DMS53 treated with DMSO at 0.1 percent for 48 hours (cell line): ENCODE measurements at regions not wholly inside any gene's neighbourhood (a gene's known extent, or its start where the extent isn't known, plus 50 kb on each side); places are given as distances from the start of the nearest gene placed in this dataset.
"Not testable (repeated sequence)": the region's sequence is repeated elsewhere in the genome, so short reads cannot be mapped to it uniquely, and the experiment has no call there.

Source experiments
- DNase-seq: peaks from one replicate; lab custom pipeline; 2025; ENCODE audit not compliant: unreplicated experiment; lab: John Stamatoyannopoulos, UW

DNA sequence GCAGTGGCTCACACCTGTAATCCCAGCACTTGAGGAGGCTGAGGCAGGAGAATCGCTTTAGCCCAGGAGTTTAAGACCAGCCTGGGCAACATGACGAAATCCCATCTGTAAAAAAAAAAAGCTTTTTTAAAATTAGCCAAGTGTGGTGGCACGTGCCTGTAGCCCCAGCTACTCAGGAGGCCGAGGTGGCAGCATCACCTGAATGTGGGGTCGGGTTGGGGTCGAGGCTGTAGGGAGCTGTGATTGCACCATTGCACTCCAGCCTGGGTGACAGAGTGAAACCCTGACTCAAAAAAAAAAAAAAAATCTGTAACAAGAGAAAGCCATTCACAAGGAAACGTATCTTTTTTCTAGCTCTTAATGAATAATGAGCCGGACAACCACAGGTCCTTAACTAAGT, 74.7 kb upstream of the DLG1 start:
- DNase-seq = no peak

DNA sequence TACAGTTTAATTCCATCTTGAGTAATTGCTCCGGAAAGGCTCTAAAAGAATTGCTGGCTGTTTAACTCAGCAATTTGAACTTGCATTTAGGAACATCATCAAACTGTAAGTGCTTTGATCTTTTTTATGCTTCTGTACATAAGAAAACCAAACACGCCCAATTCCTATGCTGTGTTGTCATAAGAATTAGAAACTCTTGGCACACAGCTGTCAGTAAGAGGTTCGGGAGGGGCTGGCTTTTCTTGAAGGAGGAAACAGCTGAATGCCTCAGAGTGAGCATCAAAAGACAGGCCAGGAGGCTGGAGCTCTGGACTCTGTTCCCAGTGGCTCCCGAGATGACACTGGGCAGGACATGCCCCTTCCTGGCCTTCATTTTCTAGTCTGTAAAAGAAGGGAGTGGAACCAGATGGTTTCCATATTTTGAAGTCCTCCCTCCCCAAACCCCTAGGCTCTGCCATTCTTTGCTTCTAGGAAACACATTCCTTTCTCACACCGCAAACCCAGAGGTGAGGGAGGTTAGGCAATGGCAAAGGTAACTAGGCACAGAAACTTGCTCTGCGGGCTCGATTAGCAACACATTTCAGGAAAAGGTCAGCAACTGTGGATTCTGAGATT, 73.7 kb upstream of the DLG1 start:
- DNase-seq = no peak

DNA sequence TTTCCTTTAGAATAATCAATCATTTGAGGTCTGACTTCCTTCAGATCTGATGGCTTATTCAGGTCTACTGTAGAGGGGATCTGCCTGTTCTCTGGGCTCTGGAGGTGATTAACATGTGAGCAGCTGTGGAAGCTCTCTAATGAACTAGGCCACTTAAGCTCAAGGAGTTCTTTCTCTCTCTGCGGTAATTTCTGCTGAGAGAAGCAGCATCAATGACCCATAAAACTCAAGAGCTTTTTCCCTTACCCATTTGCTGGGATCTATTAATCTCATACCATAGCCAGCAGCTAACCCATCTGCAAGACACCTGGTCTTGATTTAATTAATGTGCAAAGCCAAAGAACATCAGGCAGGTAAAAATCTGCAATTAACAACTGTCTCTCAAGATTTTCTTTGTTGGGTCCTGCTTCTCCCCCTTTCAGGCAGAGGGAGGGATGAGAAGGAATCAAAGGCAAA, 73.2 kb upstream of the DLG1 start:
- DNase-seq = peak; percentile 2

GRCh38 chr3:197369545-197369944, 71.1 kb upstream of the DLG1 start:
- DNase-seq = no peak

GRCh38 chr3:197368821-197369220, 70.4 kb upstream of the DLG1 start:
- no peak for DNase-seq

DNA sequence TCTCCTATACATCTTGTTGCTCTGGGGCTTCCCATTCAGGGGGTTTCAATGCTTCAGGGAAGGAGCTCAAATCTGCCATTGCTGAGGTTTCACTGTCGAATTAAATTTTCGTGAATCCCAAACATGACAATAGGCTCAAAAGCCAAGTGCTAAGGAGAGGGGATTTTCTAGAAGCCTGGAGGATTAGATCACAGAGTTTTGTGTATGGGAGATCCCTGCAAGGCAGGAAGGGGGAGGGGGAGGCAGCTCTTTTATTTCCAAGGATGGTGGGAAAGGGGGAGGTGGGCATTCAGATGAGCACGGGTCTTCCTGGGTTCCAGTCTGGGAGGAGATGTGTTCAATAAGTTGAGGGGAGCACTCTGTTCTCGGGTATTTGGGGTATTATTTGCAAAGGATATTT, 69.9 kb upstream of the DLG1 start:
- DNase-seq = no peak

GRCh38 chr3:197367081-197367780, 68.8 kb upstream of the DLG1 start:
- peak; percentile 51 for DNase-seq

DNA sequence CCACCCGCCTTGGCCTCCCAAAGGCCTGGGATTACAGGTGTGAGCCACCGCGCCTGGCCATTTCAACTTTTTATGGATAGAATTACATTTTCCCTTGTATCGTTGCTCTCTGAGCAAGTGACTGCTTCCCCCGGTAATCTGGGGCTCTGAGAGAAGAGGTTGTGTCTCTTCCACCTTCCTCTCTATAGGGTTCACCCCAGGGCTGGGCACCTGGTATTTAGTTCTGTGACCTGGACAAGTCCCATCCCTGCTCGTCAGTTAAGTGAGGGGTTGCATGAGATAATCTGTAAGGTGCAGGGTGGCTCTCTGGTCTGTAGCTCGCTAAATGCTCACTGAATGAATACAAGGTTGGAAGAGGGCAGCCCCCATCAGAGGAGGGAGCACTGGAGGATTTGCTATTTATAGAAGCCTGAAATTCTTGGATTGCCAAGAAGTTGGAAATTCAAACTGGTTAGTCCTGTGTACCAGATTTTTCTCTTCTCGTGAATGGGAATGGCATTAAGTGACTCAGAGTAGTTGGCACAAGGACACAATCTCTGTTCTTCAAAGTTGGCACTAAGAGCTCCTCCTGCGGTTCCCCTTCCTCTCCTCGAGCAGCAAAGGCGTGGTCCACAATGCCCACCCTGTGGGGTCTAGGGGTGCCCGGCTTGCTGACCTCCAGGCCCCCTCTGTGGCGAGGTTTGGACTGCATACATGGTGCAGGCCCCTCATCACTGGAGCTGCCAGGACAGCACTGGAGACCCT, 68.1 kb upstream of the DLG1 start:
- no peak for DNase-seq

- DNase-seq = no peak
These were observed 67.2 kb upstream of the DLG1 start for GRCh38 chr3:197365586-197365985.

GRCh38 chr3:197364410-197365071, 66.1 kb upstream of the DLG1 start:
- peak; percentile 5 for DNase-seq

DNA sequence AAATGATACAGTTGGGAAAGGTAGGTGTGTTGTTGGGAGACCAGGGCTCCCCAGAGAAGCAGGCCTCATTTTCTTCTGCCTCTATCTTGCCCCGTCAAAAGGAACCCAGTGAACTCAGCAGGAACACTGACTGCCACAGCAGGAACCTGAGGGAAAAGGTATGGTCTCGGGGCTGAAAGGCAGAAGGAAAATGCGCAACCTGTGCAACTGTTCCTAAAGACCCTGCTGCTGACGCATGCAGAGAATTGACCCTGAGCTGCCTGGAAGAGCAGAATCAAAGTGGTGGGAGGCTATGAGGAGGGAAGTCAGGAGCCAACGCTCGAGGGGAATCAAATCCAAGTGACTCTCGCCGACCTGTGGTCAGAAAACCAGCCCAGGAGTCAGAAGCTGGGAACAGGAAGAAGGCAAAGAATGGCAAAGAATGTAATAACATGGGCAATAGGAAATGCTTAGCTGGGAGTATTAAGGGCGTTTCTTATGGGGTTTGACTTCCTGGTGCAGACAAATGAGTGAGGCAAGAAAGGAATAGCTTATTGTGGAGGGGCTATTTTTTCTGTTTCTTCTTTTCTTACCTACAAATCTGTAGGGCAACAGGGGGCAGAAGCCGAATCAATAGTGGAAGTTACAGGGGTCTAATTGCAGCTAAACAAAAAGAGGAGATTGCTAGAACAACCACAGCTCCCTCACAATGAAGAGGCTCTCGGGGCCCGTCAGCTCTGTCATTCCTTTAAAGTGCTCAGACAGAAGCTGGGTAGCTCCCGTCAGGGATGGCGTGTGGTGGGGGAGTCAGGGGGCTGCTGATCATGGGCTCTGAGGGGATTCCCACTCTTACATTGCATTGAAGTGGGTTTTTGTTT, 65.4 kb upstream of the DLG1 start:
- no peak for DNase-seq

- no peak for DNase-seq
These were observed 63.7 kb upstream of the DLG1 start for GRCh38 chr3:197362081-197362480.

- not testable (repeated sequence) for DNase-seq
These were observed 61.7 kb upstream of the DLG1 start for GRCh38 chr3:197360095-197360494.

DNA sequence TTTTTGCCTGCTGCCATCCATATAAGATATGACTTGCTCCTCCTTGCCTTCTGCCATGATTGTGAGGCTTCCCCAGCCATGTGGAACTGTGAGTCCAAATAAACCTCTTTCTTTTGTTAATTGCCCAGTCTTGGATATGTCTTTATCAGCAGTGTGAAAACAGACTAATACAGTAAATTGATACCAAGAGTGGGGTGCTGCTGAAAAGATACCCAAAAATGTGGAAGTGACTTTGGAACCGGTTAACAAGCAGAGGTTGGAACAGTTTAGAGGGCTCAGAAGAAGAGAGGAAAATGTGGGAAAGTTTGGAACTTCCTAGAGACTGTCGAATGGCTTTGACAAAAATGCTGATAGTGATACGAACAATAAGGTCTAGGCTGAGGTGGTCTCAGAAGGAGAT, 61.1 kb upstream of the DLG1 start:
- DNase-seq = not testable (repeated sequence)

- no peak for DNase-seq
These were observed 58.3 kb upstream of the DLG1 start for GRCh38 chr3:197356741-197357140.

DNA sequence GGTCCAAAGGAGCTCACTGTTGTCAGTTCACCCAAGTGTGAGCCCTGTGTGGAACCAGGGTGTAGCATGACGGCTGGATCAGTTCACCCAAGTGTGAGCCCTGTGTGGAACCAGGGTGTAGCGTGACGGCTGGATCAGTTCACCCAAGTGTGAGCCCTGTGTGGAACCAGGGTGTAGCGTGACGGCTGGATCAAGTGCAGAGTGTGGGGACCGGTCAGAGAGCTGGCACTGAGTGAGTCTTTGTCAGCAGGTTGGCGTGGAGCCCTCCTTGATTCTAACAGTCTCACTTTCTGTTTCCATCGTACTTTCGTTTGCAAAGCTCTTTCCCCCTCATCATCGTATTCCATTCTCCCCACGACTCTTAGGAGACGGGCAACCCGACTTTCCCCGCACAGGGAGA, 57.9 kb upstream of the DLG1 start:
- DNase-seq = no peak

- no peak for DNase-seq
These were observed 57.3 kb upstream of the DLG1 start for GRCh38 chr3:197355713-197356112.

DNA sequence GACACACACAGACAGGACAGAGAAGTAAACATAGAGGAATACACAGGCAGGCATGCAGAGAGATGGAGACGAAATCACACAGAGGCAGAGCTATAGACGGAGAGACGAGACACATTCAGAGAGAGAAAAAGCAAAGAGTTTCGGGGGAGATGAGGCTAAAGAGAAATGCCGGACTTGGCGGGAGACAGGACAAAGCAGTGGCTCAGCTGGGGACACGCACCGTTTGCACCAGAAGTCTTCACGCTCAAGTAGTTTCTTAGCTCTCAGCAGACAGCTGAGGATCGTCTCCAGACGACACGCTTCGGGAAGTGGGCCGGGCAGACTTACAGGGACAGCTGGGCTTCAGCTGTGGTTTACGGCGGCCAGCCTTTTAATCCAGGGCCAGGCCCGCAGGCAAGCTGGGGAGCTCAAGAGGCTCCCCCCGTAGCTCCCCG, 56.2 kb upstream of the DLG1 start:
- DNase-seq = peak; percentile 18

- DNase-seq = no peak
These were observed 55.6 kb upstream of the DLG1 start for GRCh38 chr3:197353867-197354567.
